Fibroblast of the aortic adventitia (primary cell): ENCODE measurements at regions not wholly inside any gene's neighbourhood (a gene's known extent, or its start where the extent isn't known, plus 50 kb on each side); places are given as distances from the start of the nearest gene placed in this dataset.
"Not testable (repeated sequence)": the region's sequence is repeated elsewhere in the genome, so short reads cannot be mapped to it uniquely, and the experiment has no call there.

Experiments
- DNase-seq: peaks from one replicate; pipeline ENCODE4 v3.0.0-alpha.2; 2010; ENCODE audit warnings: low read depth
- H3K4me3 ChIP-seq: 2 replicates; pipeline ENCODE4 v1.5.1; 2011; ENCODE audit warnings: low read depth, mild to moderate bottlenecking, control low read depth, low read length, moderate library complexity
- CTCF ChIP-seq: IDR thresholded peaks from 2 replicates; pipeline ENCODE4 v1.5.1; 2011; ENCODE audit warnings: mild to moderate bottlenecking, low read length, control low read depth, inconsistent platforms; ENCODE audit not compliant: insufficient read depth

GRCh38 chr12:97862072-97862471 is 399.5 kb downstream of the RMST start:
- no peak overlapping the region for H3K4me3 ChIP-seq
- no peak for TF ChIP-seq CTCF
- DNase-seq: no peak

GRCh38 chr12:97875064-97875463 is 412.5 kb downstream of the RMST start:
- no peak for TF ChIP-seq CTCF
- H3K4me3 ChIP-seq: no peak overlapping the region
- DNase-seq: no peak

GRCh38 chr12:97876780-97877179 is 414.2 kb downstream of the RMST start:
- no peak for TF ChIP-seq CTCF
- DNase-seq: no peak

GRCh38 chr12:97877404-97877803 is 414.8 kb downstream of the RMST start:
- TF ChIP-seq CTCF: no peak
- DNase-seq: no peak
- no peak overlapping the region for H3K4me3 ChIP-seq

More at GRCh38 chr12:97876780-97877179, 414.2 kb downstream of the RMST start:
- no peak overlapping the region for H3K4me3 ChIP-seq

- TF ChIP-seq CTCF: no peak
- H3K4me3 ChIP-seq: no peak overlapping the region
- DNase-seq: no peak
Observed at GRCh38 chr12:97886511-97887176, 424.0 kb downstream of the RMST start.

- DNase-seq: not testable (repeated sequence)
Observed at GRCh38 chr12:97897881-97898280, 435.3 kb downstream of the RMST start.

GRCh38 chr12:97899529-97899928 is 436.9 kb downstream of the RMST start:
- H3K4me3 ChIP-seq: no peak overlapping the region
- TF ChIP-seq CTCF: no peak
- DNase-seq: no peak

More at GRCh38 chr12:97897881-97898280, 435.3 kb downstream of the RMST start:
- H3K4me3 ChIP-seq: not testable (repeated sequence)
